ENCODE measurements at regions not wholly inside any gene's neighbourhood (a gene's known extent, or its start where the extent isn't known, plus 50 kb on each side); places are given as distances from the start of the nearest gene placed in this dataset.

DNA sequence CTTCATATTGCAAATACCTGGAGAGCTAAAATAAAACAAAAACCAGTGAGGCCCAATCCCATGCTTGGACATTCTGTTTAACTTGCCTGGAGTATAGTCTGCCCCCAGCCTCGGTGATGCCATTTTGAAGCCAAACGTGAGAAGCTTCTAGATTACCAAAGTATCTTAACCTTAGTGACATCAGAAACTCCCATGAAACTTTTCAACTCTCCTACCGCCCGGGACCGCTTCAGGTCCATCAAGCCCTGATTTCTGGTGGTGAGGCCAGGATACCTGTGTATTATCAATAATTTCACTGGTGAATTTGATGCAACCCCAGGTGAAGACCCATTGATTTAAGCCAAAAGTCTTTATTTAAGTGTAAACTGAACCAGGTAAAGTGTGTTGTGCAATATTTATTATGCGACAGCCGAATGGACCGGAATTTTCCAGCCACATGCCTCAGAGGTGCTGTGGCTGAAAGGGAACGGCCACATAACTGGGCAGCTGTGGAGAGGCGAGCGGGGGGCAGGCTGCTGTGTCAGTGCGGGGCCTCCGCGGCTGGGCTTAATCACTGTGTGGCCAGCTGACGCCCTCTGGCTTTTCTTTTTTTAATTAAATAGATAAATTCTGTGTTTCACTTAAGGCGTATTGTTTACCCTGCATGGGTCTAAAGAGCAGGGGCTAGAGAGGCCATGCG, 385.5 kb upstream of the B3GAT1 start:
- TF ChIP-seq POLR2A (IDR thresholded peaks at IDR 0.05) (no peak), CTCF (IDR thresholded peaks at IDR 0.05) (no peak)

Data from body of pancreas (tissue), 4 donors.